H1 (cell line): ENCODE measurements at regions not wholly inside any gene's neighbourhood (a gene's known extent, or its start where the extent isn't known, plus 50 kb on each side); places are given as distances from the start of the nearest gene placed in this dataset.

Experiments
- CTCF ChIA-PET: fragments of 300-600 bp; sonication (Branson Sonifier 250); formaldehyde crosslinking; loops from one replicate; lab custom pipeline; 2021; ENCODE audit not compliant: partially characterized antibody; lab: Charles Lee
- POLR2A ChIA-PET: fragments of 300-600 bp; sonication (Branson Sonifier 250); formaldehyde crosslinking; loops from one replicate; lab custom pipeline; 2021; ENCODE audit warnings: inconsistent platforms; ENCODE audit not compliant: partially characterized antibody; lab: Charles Lee
- DNase-seq, 2 experiments: peaks; one replicate each; pipeline versions ENCODE4 v3.0.0 to v3.0.0-alpha.2; 2010 to 2022; ENCODE audit warnings: low spot score in 2 of 2, low read depth in 1 of 2, mixed read lengths in 1 of 2
- FAIRE-seq: peaks from 2 replicates; lab custom pipeline; 2011; peaks lifted over from hg19 to GRCh38; lab: Jason Lieb, UNC
- H2AFZ ChIP-seq: 2 replicates; pipeline ENCODE4 v1.8.1; 2012; ENCODE audit warnings: low read length, inconsistent platforms
- H2AK5ac ChIP-seq: 2 replicates; pipeline ENCODE4 v1.6.1; 2013; ENCODE audit warnings: low read depth, low read length
- H2BK120ac ChIP-seq: replicated peaks from 2 replicates; pipeline ENCODE3; 2013; ENCODE audit warnings: low read depth, low read length, inconsistent platforms
- H2BK12ac ChIP-seq: 2 replicates; pipeline ENCODE4 v1.6.1; 2013; ENCODE audit warnings: low read depth, low read length
- H2BK15ac ChIP-seq: 2 replicates; pipeline ENCODE4 v1.6.1; 2013; ENCODE audit warnings: low read length
- H2BK20ac ChIP-seq: 2 replicates; pipeline ENCODE4 v1.6.1; 2013; ENCODE audit warnings: low read length
- H2BK5ac ChIP-seq: 2 replicates; pipeline ENCODE4 v1.6.1; 2013; ENCODE audit warnings: low read depth, low read length
- H3K14ac ChIP-seq: 2 replicates; pipeline ENCODE4 v1.6.1; 2013; ENCODE audit warnings: inconsistent platforms; ENCODE audit not compliant: insufficient read length
- H3K18ac ChIP-seq: 2 replicates; pipeline ENCODE4 v1.6.1; 2013; ENCODE audit warnings: low read length; ENCODE audit errors: extremely low read depth
- H3K23ac ChIP-seq: 2 replicates; pipeline ENCODE4 v1.6.1; 2013; ENCODE audit warnings: inconsistent platforms; ENCODE audit not compliant: insufficient read length
- H3K23me2 ChIP-seq: 2 replicates; pipeline ENCODE4 v1.6.1; 2013; ENCODE audit warnings: low read depth, low read length
- H3K27ac ChIP-seq: 2 replicates; pipeline ENCODE4 v1.6.1; 2011; ENCODE audit warnings: low read depth, low read length, inconsistent platforms
- H3K27me3 ChIP-seq, 4 experiments: replicated peaks in 1 of 4; 1 replicate in 1 of 4; 2 replicates in 3 of 4; pipeline versions ENCODE4 v1.6.1 to v1.8.1; 2011 to 2013; ENCODE audit warnings: low read length in 3 of 4, mild to moderate bottlenecking in 3 of 4, inconsistent platforms in 2 of 4, mixed read lengths in 2 of 4, moderate library complexity in 1 of 4; ENCODE audit not compliant: control insufficient read depth in 3 of 4, insufficient read depth in 3 of 4; ENCODE audit errors: extremely low read depth in 1 of 4
- H3K36me3 ChIP-seq, 4 experiments: 2 replicates each; pipeline versions ENCODE4 v1.6.1 to v1.8.1; 2011 to 2013; ENCODE audit warnings: mild to moderate bottlenecking in 4 of 4, low read length in 3 of 4, moderate library complexity in 2 of 4, control low read depth in 1 of 4, inconsistent platforms in 1 of 4; ENCODE audit not compliant: insufficient read depth in 4 of 4, control insufficient read depth in 2 of 4
- H3K4ac ChIP-seq: replicated peaks from 2 replicates; pipeline ENCODE3; 2013; ENCODE audit warnings: low read length, low read depth, mixed read lengths, inconsistent platforms; ENCODE audit not compliant: insufficient read length
- H3K4me1 ChIP-seq, 4 experiments: replicated peaks in 1 of 4; 1 replicate in 1 of 4; 2 replicates in 3 of 4; pipeline versions ENCODE4 v1.6.1 to v1.8.1; 2011 to 2013; ENCODE audit warnings: low read length in 3 of 4, inconsistent platforms in 2 of 4, mixed read lengths in 1 of 4; ENCODE audit not compliant: insufficient read depth in 4 of 4, control insufficient read depth in 3 of 4
- H3K4me2 ChIP-seq, 2 experiments: 2 replicates each; pipeline versions ENCODE4 v1.6.1 to v1.8.1; 2011 to 2013; ENCODE audit warnings: low read depth in 2 of 2, low read length in 2 of 2, control low read depth in 1 of 2, inconsistent platforms in 1 of 2, mild to moderate bottlenecking in 1 of 2; ENCODE audit not compliant: insufficient read depth in 1 of 2
- H3K4me3 ChIP-seq, 4 experiments: fragments of 200-600, 300-600 bp in 1 of 4; sonication (generic), shearing (Covaris generic), sonication (Bioruptor Twin) in 1 of 4; 2 replicates each; pipeline versions ENCODE4 v1.5.1 to v1.8.1; 2011 to 2016; ENCODE audit warnings: low read length in 4 of 4, low read depth in 3 of 4, control low read depth in 2 of 4, inconsistent platforms in 2 of 4, mild to moderate bottlenecking in 2 of 4, mixed read lengths in 1 of 4, moderate library complexity in 1 of 4; ENCODE audit not compliant: insufficient read depth in 2 of 4; ENCODE audit errors: extremely low read depth in 1 of 4
- H3K56ac ChIP-seq: replicated peaks from 2 replicates; pipeline ENCODE3; 2013; ENCODE audit warnings: low read depth, mild to moderate bottlenecking, mixed read lengths, low read length, inconsistent platforms; ENCODE audit not compliant: insufficient read length
- H3K79me1 ChIP-seq: 2 replicates; pipeline ENCODE4 v1.6.1; 2013; ENCODE audit warnings: low read depth, low read length, control low read depth
- H3K79me2 ChIP-seq, 2 experiments: 2 replicates each; pipeline versions ENCODE4 v1.6.1 to v1.8.1; 2012 to 2013; ENCODE audit warnings: low read length in 2 of 2, mild to moderate bottlenecking in 2 of 2, inconsistent platforms in 1 of 2; ENCODE audit not compliant: insufficient read depth in 2 of 2, control insufficient read depth in 1 of 2
- H3K9ac ChIP-seq, 4 experiments: replicated peaks in 1 of 4; 1 replicate in 1 of 4; 2 replicates in 3 of 4; pipeline versions ENCODE4 v1.6.1 to v1.8.1; 2011 to 2013; ENCODE audit warnings: low read depth in 3 of 4, low read length in 3 of 4, control low read depth in 2 of 4, mild to moderate bottlenecking in 2 of 4, moderate library complexity in 2 of 4, inconsistent platforms in 1 of 4; ENCODE audit errors: extremely low read depth in 1 of 4
- H3K9me3 ChIP-seq, 2 experiments: 2 replicates each; pipeline versions ENCODE4 v1.6.1 to v1.8.1; 2012 to 2013; ENCODE audit warnings: mild to moderate bottlenecking in 2 of 2, moderate library complexity in 2 of 2, control low read depth in 1 of 2, inconsistent platforms in 1 of 2, low read depth in 1 of 2, low read length in 1 of 2, mixed read lengths in 1 of 2; ENCODE audit not compliant: insufficient read depth in 2 of 2
- H4K20me1 ChIP-seq, 2 experiments: replicated peaks in 1 of 2; 2 replicates each; pipeline versions ENCODE3 to v1.8.1; 2011 to 2013; ENCODE audit warnings: inconsistent platforms in 2 of 2, low read length in 2 of 2, mild to moderate bottlenecking in 1 of 2; ENCODE audit not compliant: insufficient read depth in 2 of 2, control insufficient read depth in 1 of 2
- H4K5ac ChIP-seq: 2 replicates; pipeline ENCODE4 v1.6.1; 2013; ENCODE audit warnings: low read length, low read depth, mixed read lengths, inconsistent platforms; ENCODE audit not compliant: insufficient read length
- H4K8ac ChIP-seq: 2 replicates; pipeline ENCODE4 v1.8.0; 2013; ENCODE audit warnings: mild to moderate bottlenecking, moderate library complexity, low read length, inconsistent platforms; ENCODE audit not compliant: insufficient read depth; ENCODE audit errors: extremely low read depth
- H4K91ac ChIP-seq: replicated peaks from 2 replicates; pipeline ENCODE3; 2013; ENCODE audit warnings: low read length, mixed read lengths, inconsistent platforms; ENCODE audit not compliant: insufficient read length
- CHD2 ChIP-seq: IDR thresholded peaks from 2 replicates; pipeline ENCODE4 v1.6.1; 2012; ENCODE audit warnings: low read length, improper control_type of control experiment
- EZH2 ChIP-seq: fragments of 200-600 bp; sonication (generic); IDR thresholded peaks from 2 replicates; pipeline ENCODE4 v1.7.1; 2012; ENCODE audit warnings: low read depth, mild to moderate bottlenecking, moderate library complexity, low read length, inconsistent platforms; ENCODE audit not compliant: severe bottlenecking
- RAD21 ChIP-seq, 2 experiments: IDR thresholded peaks in 1 of 2; conservative IDR thresholded peaks in 1 of 2; 2 replicates each; pipeline ENCODE4 v1.6.1; 2011; ENCODE audit warnings: low read depth in 2 of 2, low read length in 2 of 2, improper control_type of control experiment in 1 of 2, inconsistent platforms in 1 of 2, mild to moderate bottlenecking in 1 of 2, moderate library complexity in 1 of 2
- TBP ChIP-seq: IDR thresholded peaks from 2 replicates; pipeline ENCODE4 v1.6.1; 2011; ENCODE audit warnings: low read depth, low read length, improper control_type of control experiment
- YY1 ChIP-seq: IDR thresholded peaks from 2 replicates; pipeline ENCODE4 v1.6.1; 2011; ENCODE audit warnings: low read depth, mild to moderate bottlenecking, low read length
- WGBS, 2 experiments: shearing (Covaris generic) in 1 of 2; methylation state at CpG; one replicate each; pipeline versions ENCODE4 v1.1.6 to v1.1.7; 2013 to 2015; ENCODE audit warnings: low lambda C conversion rate in 2 of 2, mixed read lengths in 2 of 2, inconsistent platforms in 1 of 2, low coverage in 1 of 2, missing lambda C conversion rate in 1 of 2; ENCODE audit not compliant: insufficient replicate concordance in 2 of 2, insufficient coverage in 1 of 2, insufficient read length in 1 of 2; ENCODE audit errors: extremely low coverage in 1 of 2, missing lambda C conversion rate in 1 of 2; 5-methylcytosine and 5-hydroxymethylcytosine counted together
- TF ChIP-seq, protein P1 (sequence below), 3 experiments: IDR thresholded peaks; 1 replicate in 2 of 3; 2 replicates in 1 of 3; pipeline versions ENCODE4 v1.5.1 to v1.6.1; 2011; ENCODE audit warnings: low read length in 3 of 3, mild to moderate bottlenecking in 3 of 3, inconsistent platforms in 2 of 3, low read depth in 1 of 3, moderate library complexity in 1 of 3; ENCODE audit not compliant: insufficient read depth in 1 of 3; ENCODE audit errors: control extremely low read depth in 1 of 3
- TF ChIP-seq, protein P2 (sequence below): IDR thresholded peaks from 2 replicates; pipeline ENCODE4 v1.6.1; 2012; ENCODE audit warnings: inconsistent platforms
- TF ChIP-seq, protein P3 (sequence below): IDR thresholded peaks from 2 replicates; pipeline ENCODE4 v1.6.1; 2012; ENCODE audit warnings: inconsistent platforms

DNA sequence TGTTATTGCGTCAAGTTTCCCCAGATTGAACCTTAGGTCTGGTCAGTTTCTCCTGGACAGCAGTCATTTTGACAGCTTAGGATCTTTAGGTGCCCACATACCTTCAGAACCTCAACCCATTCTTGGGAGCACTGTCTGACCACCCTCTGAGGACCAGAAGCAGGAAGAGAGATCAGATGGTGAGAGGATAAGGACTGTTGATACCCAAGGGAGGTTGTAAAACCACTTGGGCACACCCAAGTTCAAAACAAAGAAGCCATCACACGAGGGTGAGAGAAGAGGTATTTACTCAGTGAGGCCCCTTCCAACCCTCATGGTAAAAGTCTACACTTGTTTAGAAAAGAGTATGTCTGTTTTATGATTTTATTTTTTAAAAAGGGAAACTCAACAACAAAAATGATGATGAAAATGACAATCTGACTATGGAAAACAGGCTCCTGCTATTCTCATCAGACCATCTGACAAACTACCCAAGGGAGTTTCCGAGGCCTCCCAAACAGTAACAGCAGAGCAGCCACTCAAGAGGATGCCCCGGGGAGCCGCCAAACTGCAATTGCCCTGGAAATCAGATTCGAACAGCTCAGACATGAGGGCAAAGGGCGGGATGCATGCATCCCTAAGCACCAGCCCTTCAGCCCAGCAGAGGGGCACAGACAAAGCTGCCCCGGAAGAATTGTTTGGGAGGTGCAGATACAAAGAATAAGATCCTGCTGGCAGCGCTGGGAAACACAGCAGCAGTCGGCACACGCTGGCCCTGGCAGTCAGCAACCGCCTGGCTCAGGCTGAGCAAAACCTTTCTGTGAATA lies 162.6 kb upstream of the PLEKHG7 start:
- H3K79me1 ChIP-seq: no peaks in the 10 kb centered on the region
- H2BK15ac ChIP-seq: no peak overlapping the region
- H4K20me1 ChIP-seq: no peaks in the 10 kb centered on the region
- H2BK5ac ChIP-seq: no peak overlapping the region
- H3K18ac ChIP-seq: no peak overlapping the region
- H3K79me2 ChIP-seq: no peaks in the 10 kb centered on the region
- DNase-seq (peak in 1 of 2 experiments; percentile 50), FAIRE-seq (no peak)
- ChIA-PET CTCF (interaction anchor here (0.6 kb wide), 1 partner anchor 396 kb away, joined by 3 read pairs; no protein-coding TSS in a partner anchor), POLR2A (no interaction called here)
- WGBS, 2 experiments: 76% methylated on average over 12 of the region's 12 CpGs; no CpG with 5 or more reads in 1 of the 2 experiments
- H3K14ac ChIP-seq: no peak overlapping the region
- H3K9me3 ChIP-seq: no peaks in the 10 kb centered on the region
- no peak overlapping the region for H2AFZ ChIP-seq
- no peak overlapping the region for H4K8ac ChIP-seq
- no peak overlapping the region for H3K4ac ChIP-seq
- no peak overlapping the region for H2BK120ac ChIP-seq
- H3K23ac ChIP-seq: no peak overlapping the region
- peaks cover 2 to 6% (median 3%) of the 10 kb centered on the region in 4 experiments; a peak in 5 of 7 replicates for H3K4me1 ChIP-seq
- H3K4me2 ChIP-seq: no peak overlapping the region
- no peaks in the 10 kb centered on the region for H3K36me3 ChIP-seq
- no peak overlapping the region for H3K56ac ChIP-seq
- no peaks in the 10 kb centered on the region for H3K27me3 ChIP-seq
- no peak overlapping the region for H2BK12ac ChIP-seq
- H4K91ac ChIP-seq: no peak overlapping the region
- no peak overlapping the region for H2BK20ac ChIP-seq
- H3K23me2 ChIP-seq: no peaks in the 10 kb centered on the region
- no peak overlapping the region for H3K27ac ChIP-seq
- no peak overlapping the region for H3K9ac ChIP-seq
- H3K4me3 ChIP-seq: no peak overlapping the region
- no peak overlapping the region for H2AK5ac ChIP-seq
- H4K5ac ChIP-seq: no peak overlapping the region
- TF ChIP-seq, protein P1, sequence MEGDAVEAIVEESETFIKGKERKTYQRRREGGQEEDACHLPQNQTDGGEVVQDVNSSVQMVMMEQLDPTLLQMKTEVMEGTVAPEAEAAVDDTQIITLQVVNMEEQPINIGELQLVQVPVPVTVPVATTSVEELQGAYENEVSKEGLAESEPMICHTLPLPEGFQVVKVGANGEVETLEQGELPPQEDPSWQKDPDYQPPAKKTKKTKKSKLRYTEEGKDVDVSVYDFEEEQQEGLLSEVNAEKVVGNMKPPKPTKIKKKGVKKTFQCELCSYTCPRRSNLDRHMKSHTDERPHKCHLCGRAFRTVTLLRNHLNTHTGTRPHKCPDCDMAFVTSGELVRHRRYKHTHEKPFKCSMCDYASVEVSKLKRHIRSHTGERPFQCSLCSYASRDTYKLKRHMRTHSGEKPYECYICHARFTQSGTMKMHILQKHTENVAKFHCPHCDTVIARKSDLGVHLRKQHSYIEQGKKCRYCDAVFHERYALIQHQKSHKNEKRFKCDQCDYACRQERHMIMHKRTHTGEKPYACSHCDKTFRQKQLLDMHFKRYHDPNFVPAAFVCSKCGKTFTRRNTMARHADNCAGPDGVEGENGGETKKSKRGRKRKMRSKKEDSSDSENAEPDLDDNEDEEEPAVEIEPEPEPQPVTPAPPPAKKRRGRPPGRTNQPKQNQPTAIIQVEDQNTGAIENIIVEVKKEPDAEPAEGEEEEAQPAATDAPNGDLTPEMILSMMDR (IDR thresholded peaks at IDR 0.05; ENCODE audit: control extremely low read depth in 1 of 3, insufficient read depth in 1 of 3, low read depth in 1 of 3, low read length in 3 of 3): peak in 2 of 3 experiments; percentile 27 to 31; a peak in 3 of 4 replicates
- TF ChIP-seq, protein P2, sequence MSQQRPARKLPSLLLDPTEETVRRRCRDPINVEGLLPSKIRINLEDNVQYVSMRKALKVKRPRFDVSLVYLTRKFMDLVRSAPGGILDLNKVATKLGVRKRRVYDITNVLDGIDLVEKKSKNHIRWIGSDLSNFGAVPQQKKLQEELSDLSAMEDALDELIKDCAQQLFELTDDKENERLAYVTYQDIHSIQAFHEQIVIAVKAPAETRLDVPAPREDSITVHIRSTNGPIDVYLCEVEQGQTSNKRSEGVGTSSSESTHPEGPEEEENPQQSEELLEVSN: peak; percentile 60
- TF ChIP-seq EZH2: no peak
- TF ChIP-seq CHD2: no peak
- TF ChIP-seq RAD21 (IDR thresholded peaks at IDR 0.05 in 1 of 2, conservative IDR thresholded peaks at IDR 0.05 in 1 of 2; ENCODE audit: low read depth in 2 of 2, low read length in 2 of 2): peak; percentile 11 to 27; a peak in 2 of 4 replicates
- TF ChIP-seq TBP: no peak
- TF ChIP-seq YY1: 0 out of 2 replicates have a peak, but pooled peaks have one; percentile 32
- TF ChIP-seq, protein P3, sequence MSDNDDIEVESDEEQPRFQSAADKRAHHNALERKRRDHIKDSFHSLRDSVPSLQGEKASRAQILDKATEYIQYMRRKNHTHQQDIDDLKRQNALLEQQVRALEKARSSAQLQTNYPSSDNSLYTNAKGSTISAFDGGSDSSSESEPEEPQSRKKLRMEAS: 0 out of 2 replicates have a peak, but pooled peaks have one; percentile 15
- TF ChIP-seq, all 59 proteins: peak for 5
